GM10266 (cell line): ENCODE measurements at regions not wholly inside any gene's neighbourhood (a gene's known extent, or its start where the extent isn't known, plus 50 kb on each side); places are given as distances from the start of the nearest gene placed in this dataset.

Experiments
- DNase-seq: peaks from one replicate; pipeline ENCODE4 v3.0.0; 2012; ENCODE audit errors: extremely low spot score
- CTCF ChIP-seq: IDR thresholded peaks from 2 replicates; pipeline ENCODE4 v1.5.1; 2012; ENCODE audit warnings: mild to moderate bottlenecking, low read depth; ENCODE audit not compliant: control insufficient read depth, insufficient read depth; ENCODE audit errors: missing control alignments

GRCh38 chr2:207244971-207245925 lies 79.5 kb upstream of the KLF7 start:
- DNase-seq = no peak
- no peak for TF ChIP-seq CTCF

- TF ChIP-seq CTCF = no peak
- DNase-seq = no peak
These were observed 83.1 kb upstream of the KLF7 start for GRCh38 chr2:207248702-207249377.

GRCh38 chr2:207251022-207251421 lies 85.3 kb upstream of the KLF7 start:
- TF ChIP-seq CTCF = no peak

GRCh38 chr2:207251573-207252192 lies 85.9 kb upstream of the KLF7 start:
- DNase-seq = no peak
- TF ChIP-seq CTCF = no peak

More at GRCh38 chr2:207251022-207251421, 85.3 kb upstream of the KLF7 start:
- no peak for DNase-seq

- no peak for TF ChIP-seq CTCF
- no peak for DNase-seq
These were observed 86.7 kb upstream of the KLF7 start for GRCh38 chr2:207252416-207252815.

GRCh38 chr2:207252979-207253645 lies 87.4 kb upstream of the KLF7 start:
- DNase-seq = no peak
- TF ChIP-seq CTCF = no peak
